Chondrocyte (in vitro differentiated cells): ENCODE measurements at regions not wholly inside any gene's neighbourhood (a gene's known extent, or its start where the extent isn't known, plus 50 kb on each side); places are given as distances from the start of the nearest gene placed in this dataset.

Experiments
- DNase-seq: peaks from one replicate; pipeline ENCODE4 v3.0.0; 2021; ENCODE audit warnings: mixed read lengths, low spot score
- H3K27ac Mint-ChIP-seq: one replicate; pipeline ENCODE4 v1.8.0; 2021; ENCODE audit warnings: mild to moderate bottlenecking, moderate library complexity, mixed read lengths; ENCODE audit not compliant: unreplicated experiment
- H3K27me3 Mint-ChIP-seq: 2 replicates; pipeline ENCODE4 v1.8.0; 2021; ENCODE audit warnings: low read depth, mixed read lengths
- H3K36me3 Mint-ChIP-seq: 2 replicates; pipeline ENCODE4 v1.8.0; 2021; ENCODE audit warnings: low read depth, mixed read lengths
- H3K4me1 Mint-ChIP-seq: 2 replicates; pipeline ENCODE4 v1.8.0; 2021; ENCODE audit warnings: low read depth, mild to moderate bottlenecking, mixed read lengths
- H3K4me3 Mint-ChIP-seq: one replicate; pipeline ENCODE4 v1.8.0; 2021; ENCODE audit warnings: mild to moderate bottlenecking, moderate library complexity, mixed read lengths; ENCODE audit not compliant: unreplicated experiment
- H3K9me3 Mint-ChIP-seq: 2 replicates; pipeline ENCODE4 v1.8.0; 2021; ENCODE audit warnings: low read depth, mixed read lengths
- TF ChIP-seq, protein P1 (sequence below): fragments of 200-600 bp; sonication (generic); IDR thresholded peaks from 2 replicates; pipeline ENCODE4 v1.5.0; 2021; ENCODE audit warnings: antibody characterized with exemption, mild to moderate bottlenecking, moderate library complexity

DNA sequence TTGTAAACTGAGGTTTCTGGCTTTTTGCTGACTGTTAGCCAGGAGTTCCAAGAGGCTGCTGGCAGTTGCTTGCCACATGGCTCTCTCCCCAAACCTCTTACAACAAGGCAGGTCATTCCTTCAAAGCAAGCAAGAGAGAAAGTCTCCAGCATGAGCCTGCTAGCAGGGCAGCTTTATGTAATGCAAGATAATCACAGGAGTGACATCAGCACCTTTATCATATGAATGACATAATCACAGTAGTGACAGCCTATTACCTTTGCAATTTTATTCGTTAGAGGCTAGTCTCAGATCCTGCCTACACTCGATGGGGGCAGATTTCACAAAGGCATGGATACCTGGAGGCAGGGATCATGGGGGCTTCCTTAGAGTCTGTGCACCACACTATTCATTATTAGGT lies 79.5 kb upstream of the KCNJ16 start:
- H3K27ac Mint-ChIP-seq, result no peak overlapping the region
- no peak for DNase-seq
- TF ChIP-seq, protein P1, sequence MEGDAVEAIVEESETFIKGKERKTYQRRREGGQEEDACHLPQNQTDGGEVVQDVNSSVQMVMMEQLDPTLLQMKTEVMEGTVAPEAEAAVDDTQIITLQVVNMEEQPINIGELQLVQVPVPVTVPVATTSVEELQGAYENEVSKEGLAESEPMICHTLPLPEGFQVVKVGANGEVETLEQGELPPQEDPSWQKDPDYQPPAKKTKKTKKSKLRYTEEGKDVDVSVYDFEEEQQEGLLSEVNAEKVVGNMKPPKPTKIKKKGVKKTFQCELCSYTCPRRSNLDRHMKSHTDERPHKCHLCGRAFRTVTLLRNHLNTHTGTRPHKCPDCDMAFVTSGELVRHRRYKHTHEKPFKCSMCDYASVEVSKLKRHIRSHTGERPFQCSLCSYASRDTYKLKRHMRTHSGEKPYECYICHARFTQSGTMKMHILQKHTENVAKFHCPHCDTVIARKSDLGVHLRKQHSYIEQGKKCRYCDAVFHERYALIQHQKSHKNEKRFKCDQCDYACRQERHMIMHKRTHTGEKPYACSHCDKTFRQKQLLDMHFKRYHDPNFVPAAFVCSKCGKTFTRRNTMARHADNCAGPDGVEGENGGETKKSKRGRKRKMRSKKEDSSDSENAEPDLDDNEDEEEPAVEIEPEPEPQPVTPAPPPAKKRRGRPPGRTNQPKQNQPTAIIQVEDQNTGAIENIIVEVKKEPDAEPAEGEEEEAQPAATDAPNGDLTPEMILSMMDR, result no peak
- H3K4me1 Mint-ChIP-seq, result peaks cover 22% of the 10 kb centered on the region
- H3K27me3 Mint-ChIP-seq, result no peaks in the 10 kb centered on the region
- no peak overlapping the region for H3K4me3 Mint-ChIP-seq
- peaks cover 3% of the 10 kb centered on the region for H3K36me3 Mint-ChIP-seq
- H3K9me3 Mint-ChIP-seq, result peaks cover 6% of the 10 kb centered on the region

DNA sequence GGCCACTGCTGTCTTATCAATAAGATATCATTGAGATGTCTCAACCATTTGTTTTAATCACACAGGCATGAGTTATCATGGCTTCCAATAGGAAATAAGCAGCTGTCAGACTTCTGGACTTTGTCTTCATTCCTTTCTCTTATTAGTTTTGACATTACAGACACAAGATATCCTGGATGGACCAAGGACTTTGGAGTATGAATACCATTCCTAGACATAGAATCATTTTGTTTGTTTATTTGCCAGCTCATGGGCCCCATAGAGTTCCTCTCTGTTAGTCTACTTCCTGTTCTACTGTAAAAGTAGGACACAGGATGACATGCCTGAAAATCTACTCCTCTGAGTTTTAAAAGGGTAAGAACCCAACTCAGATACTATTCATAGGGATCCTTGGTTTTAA lies 77.7 kb upstream of the KCNJ16 start:
- Mint-ChIP-seq H3K4me1 (peaks cover 17% of the 10 kb centered on the region), H3K9me3 (peaks cover 6% of the 10 kb centered on the region), H3K36me3 (peaks cover 3% of the 10 kb centered on the region), H3K27me3 (no peaks in the 10 kb centered on the region), H3K27ac (peak overlapping the region; percentile 62), H3K4me3 (no peak overlapping the region)
- TF ChIP-seq, protein P1, result no peak
- no peak for DNase-seq

DNA sequence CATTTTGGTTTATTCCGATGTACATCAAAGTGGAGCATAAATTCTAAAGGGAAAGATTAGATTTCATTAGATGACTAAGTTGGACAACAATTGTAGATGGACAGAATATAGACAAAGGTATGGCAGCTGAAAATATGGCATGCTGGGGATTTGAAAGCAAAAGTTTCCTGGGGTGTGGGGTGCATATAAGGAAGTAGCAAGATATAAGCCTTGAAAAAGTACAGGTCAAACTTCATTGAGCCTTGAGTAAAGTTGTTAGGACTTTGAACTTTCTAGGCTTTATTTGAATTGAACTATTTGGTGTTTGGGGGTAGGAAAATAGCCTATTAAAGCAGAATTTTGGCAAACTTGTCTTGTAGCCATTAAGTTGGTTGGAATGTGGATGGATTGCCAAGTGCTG lies 75.8 kb upstream of the KCNJ16 start:
- H3K36me3 Mint-ChIP-seq, result peaks cover 3% of the 10 kb centered on the region
- H3K4me3 Mint-ChIP-seq, result no peak overlapping the region
- no peak for DNase-seq
- H3K27me3 Mint-ChIP-seq, result no peaks in the 10 kb centered on the region
- peaks cover 16% of the 10 kb centered on the region for H3K4me1 Mint-ChIP-seq
- no peak overlapping the region for H3K27ac Mint-ChIP-seq
- peaks cover 8% of the 10 kb centered on the region for H3K9me3 Mint-ChIP-seq
- TF ChIP-seq, protein P1, result no peak

- Mint-ChIP-seq H3K4me1 (no peaks in the 10 kb centered on the region), H3K27me3 (no peaks in the 10 kb centered on the region), H3K9me3 (peaks cover 2% of the 10 kb centered on the region), H3K36me3 (no peaks in the 10 kb centered on the region), H3K4me3 (no peak overlapping the region), H3K27ac (no peak overlapping the region)
- no peak for DNase-seq
- TF ChIP-seq, protein P1, result no peak
Observed at GRCh38 chr17:70006159-70006558, 68.9 kb upstream of the KCNJ16 start.

DNA sequence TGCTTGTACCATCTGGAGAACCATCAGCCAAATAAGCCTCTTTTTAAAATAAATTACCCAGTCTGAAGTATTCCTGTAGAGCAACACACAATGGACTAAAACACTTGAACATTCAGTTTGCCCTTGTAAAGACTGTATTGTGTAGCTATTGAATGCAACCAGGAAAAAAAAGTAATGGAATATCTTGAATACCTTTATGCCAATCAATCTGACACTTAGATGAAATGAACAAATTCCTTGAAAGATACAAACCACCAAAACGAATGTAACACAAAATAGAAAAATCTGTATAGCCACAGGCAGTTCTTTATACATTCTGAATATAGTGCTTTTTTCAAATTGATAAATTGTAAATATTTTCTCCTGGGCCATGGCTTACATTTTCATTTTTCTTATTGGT lies 63.3 kb upstream of the KCNJ16 start:
- H3K4me1 Mint-ChIP-seq, result peaks cover 3% of the 10 kb centered on the region
- H3K4me3 Mint-ChIP-seq, result no peak overlapping the region
- DNase-seq, result no peak
- no peaks in the 10 kb centered on the region for H3K36me3 Mint-ChIP-seq
- TF ChIP-seq, protein P1, result no peak
- no peak overlapping the region for H3K27ac Mint-ChIP-seq
- no peaks in the 10 kb centered on the region for H3K27me3 Mint-ChIP-seq
- no peaks in the 10 kb centered on the region for H3K9me3 Mint-ChIP-seq
